SK-N-SH treated with all-trans-retinoic acid at 6 μM for 48 hours (cell line): ENCODE measurements at regions not wholly inside any gene's neighbourhood (a gene's known extent, or its start where the extent isn't known, plus 50 kb on each side); places are given as distances from the start of the nearest gene placed in this dataset.

ENCODE experiments used
- ATAC-seq: fragments of 200-7000 bp; cut with Tn5 transposase; 3 replicates; pipeline ENCODE4 v1.9.1; 2020; ENCODE audit warnings: mild to moderate bottlenecking, moderate library complexity
- ARNTL ChIP-seq: fragments of 450-650 bp; formaldehyde crosslinking; IDR thresholded peaks from 2 replicates; pipeline ENCODE4 v1.5.0; 2020; ENCODE audit warnings: low read depth, mild to moderate bottlenecking, moderate library complexity, borderline replicate concordance
- BACH2 ChIP-seq: fragments of 250-450 bp; sonication (Bioruptor Pico); IDR thresholded peaks from 2 replicates; pipeline ENCODE4 v1.9.0; 2021; ENCODE audit warnings: mild to moderate bottlenecking, borderline replicate concordance
- CREB5 ChIP-seq: fragments of 250-450 bp; sonication (Bioruptor Pico); IDR thresholded peaks from 2 replicates; pipeline ENCODE4 v1.5.1; 2020; ENCODE audit warnings: low read depth, mild to moderate bottlenecking, moderate library complexity
- CSDC2 ChIP-seq: fragments of 250-450 bp; sonication (Bioruptor Pico); IDR thresholded peaks from 2 replicates; pipeline ENCODE4 v1.5.0; 2020; ENCODE audit warnings: mild to moderate bottlenecking, moderate library complexity
- CSRNP3 ChIP-seq: fragments of 250-450 bp; sonication (Bioruptor Pico); IDR thresholded peaks from 2 replicates; pipeline ENCODE4 v1.5.1; 2021; ENCODE audit warnings: mild to moderate bottlenecking, moderate library complexity
- ESRRG ChIP-seq: fragments of 250-450 bp; sonication (Bioruptor Pico); IDR thresholded peaks from 2 replicates; pipeline ENCODE4 v1.6.1; 2021; ENCODE audit warnings: mild to moderate bottlenecking
- GLIS3 ChIP-seq: fragments of 250-450 bp; sonication (Bioruptor Pico); IDR thresholded peaks from 2 replicates; pipeline ENCODE4 v1.5.0; 2020; ENCODE audit warnings: mild to moderate bottlenecking, moderate library complexity
- ISL1 ChIP-seq: fragments of 250-450 bp; sonication (Bioruptor Pico); IDR thresholded peaks from 2 replicates; pipeline ENCODE4 v2.1.2; 2022; ENCODE audit warnings: mild to moderate bottlenecking, moderate library complexity
- OSR1 ChIP-seq: fragments of 250-450 bp; sonication (Bioruptor Pico); IDR thresholded peaks from 2 replicates; pipeline ENCODE4 v1.8.0; 2022; ENCODE audit warnings: moderate library complexity, mild to moderate bottlenecking, inconsistent platforms
- PPARA ChIP-seq: fragments of 250-450 bp; sonication (Bioruptor Pico); IDR thresholded peaks from 2 replicates; pipeline ENCODE4 v1.5.0; 2020; ENCODE audit warnings: mild to moderate bottlenecking, borderline replicate concordance
- RARB ChIP-seq: fragments of 250-450 bp; sonication (Bioruptor Pico); IDR thresholded peaks from 2 replicates; pipeline ENCODE4 v1.8.0; 2021; ENCODE audit warnings: mild to moderate bottlenecking, moderate library complexity
- SNAI2 ChIP-seq: fragments of 250-450 bp; sonication (Bioruptor Pico); IDR thresholded peaks from 2 replicates; pipeline ENCODE4 v1.5.0; 2020; ENCODE audit warnings: mild to moderate bottlenecking, moderate library complexity
- TCF4 ChIP-seq: fragments of 250-450 bp; sonication (Bioruptor Pico); IDR thresholded peaks from 2 replicates; pipeline ENCODE4 v1.8.0; 2021; ENCODE audit warnings: mild to moderate bottlenecking, moderate library complexity, borderline replicate concordance
- TOX ChIP-seq: fragments of 250-450 bp; sonication (Bioruptor Pico); IDR thresholded peaks from 2 replicates; pipeline ENCODE4 v1.8.0; 2021; ENCODE audit warnings: mild to moderate bottlenecking, moderate library complexity, borderline replicate concordance
- TSHZ2 ChIP-seq: fragments of 250-450 bp; sonication (Bioruptor Pico); IDR thresholded peaks from 2 replicates; pipeline ENCODE4 v1.5.0; 2020; ENCODE audit warnings: mild to moderate bottlenecking, moderate library complexity
- ZC3H10 ChIP-seq: fragments of 250-450 bp; sonication (Bioruptor Pico); IDR thresholded peaks from 2 replicates; pipeline ENCODE4 v1.5.1; 2021; ENCODE audit warnings: mild to moderate bottlenecking, moderate library complexity
- ZFP3 ChIP-seq: fragments of 250-450 bp; sonication (Bioruptor Pico); IDR thresholded peaks from 2 replicates; pipeline ENCODE4 v1.5.0; 2020; ENCODE audit warnings: mild to moderate bottlenecking, moderate library complexity
- ZFP30 ChIP-seq: fragments of 450-650 bp; formaldehyde crosslinking; IDR thresholded peaks from 2 replicates; pipeline ENCODE4 v1.5.0; 2022; ENCODE audit warnings: mild to moderate bottlenecking, moderate library complexity
- ZNF565 ChIP-seq: fragments of 450-650 bp; formaldehyde crosslinking; conservative IDR thresholded peaks from 2 replicates; pipeline ENCODE4 v1.5.0; 2020; ENCODE audit warnings: low read depth, mild to moderate bottlenecking, moderate library complexity
- ZNF70 ChIP-seq: fragments of 450-650 bp; formaldehyde crosslinking; IDR thresholded peaks from 2 replicates; pipeline ENCODE4 v1.5.0; 2020; ENCODE audit warnings: mild to moderate bottlenecking, moderate library complexity
- ZNF8 ChIP-seq: fragments of 450-650 bp; formaldehyde crosslinking; IDR thresholded peaks from 2 replicates; pipeline ENCODE4 v1.5.0; 2020; ENCODE audit warnings: mild to moderate bottlenecking, moderate library complexity
- TF ChIP-seq, protein P1 (sequence below): fragments of 250-450 bp; sonication (Bioruptor Pico); IDR thresholded peaks from 2 replicates; pipeline ENCODE4 v1.8.0; 2021; ENCODE audit warnings: low read depth, mild to moderate bottlenecking, moderate library complexity, borderline replicate concordance
- TF ChIP-seq, protein P2 (sequence below): fragments of 250-450 bp; sonication (Bioruptor Pico); IDR thresholded peaks from 2 replicates; pipeline ENCODE4 v1.8.0; 2020; ENCODE audit warnings: mild to moderate bottlenecking, moderate library complexity, borderline replicate concordance

DNA sequence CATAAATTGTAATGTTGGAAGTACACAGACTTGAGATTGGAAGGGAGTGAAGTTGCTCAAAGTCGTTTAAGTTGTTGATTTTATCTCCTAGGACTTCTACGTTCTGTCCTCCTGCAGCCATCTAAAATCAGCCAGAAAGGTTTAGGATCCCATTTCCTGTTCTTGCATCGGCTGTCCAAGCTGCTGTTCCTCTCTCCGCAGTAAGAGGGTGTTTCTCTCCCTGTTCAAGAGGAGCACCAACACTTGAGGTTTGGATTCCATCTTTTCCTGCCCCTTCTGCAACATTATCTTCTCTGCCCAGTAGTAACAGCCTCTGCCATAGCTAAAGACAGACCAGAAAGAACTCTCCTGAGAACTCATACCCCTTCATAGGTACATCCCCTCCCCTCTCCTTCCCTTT lies 373.4 kb downstream of the GADD45G start:
- TF ChIP-seq RARB (CRISPR knock-in tag) (no peak), CSDC2 (no peak), ZNF8 (CRISPR knock-in tag) (no peak), TOX (CRISPR knock-in tag) (no peak), ZFP30 (no peak), TSHZ2 (CRISPR knock-in tag) (no peak), OSR1 (CRISPR knock-in tag) (no peak), PPARA (CRISPR knock-in tag) (no peak), TCF4 (CRISPR knock-in tag) (no peak), ISL1 (CRISPR knock-in tag) (no peak), CSRNP3 (CRISPR knock-in tag) (no peak), ZC3H10 (CRISPR knock-in tag) (no peak), ESRRG (no peak), ZNF70 (CRISPR knock-in tag) (no peak), CREB5 (CRISPR knock-in tag) (no peak), ARNTL (CRISPR knock-in tag) (no peak), ZNF565 (CRISPR knock-in tag) (no peak), BACH2 (CRISPR knock-in tag) (no peak)
- TF ChIP-seq, protein P1, sequence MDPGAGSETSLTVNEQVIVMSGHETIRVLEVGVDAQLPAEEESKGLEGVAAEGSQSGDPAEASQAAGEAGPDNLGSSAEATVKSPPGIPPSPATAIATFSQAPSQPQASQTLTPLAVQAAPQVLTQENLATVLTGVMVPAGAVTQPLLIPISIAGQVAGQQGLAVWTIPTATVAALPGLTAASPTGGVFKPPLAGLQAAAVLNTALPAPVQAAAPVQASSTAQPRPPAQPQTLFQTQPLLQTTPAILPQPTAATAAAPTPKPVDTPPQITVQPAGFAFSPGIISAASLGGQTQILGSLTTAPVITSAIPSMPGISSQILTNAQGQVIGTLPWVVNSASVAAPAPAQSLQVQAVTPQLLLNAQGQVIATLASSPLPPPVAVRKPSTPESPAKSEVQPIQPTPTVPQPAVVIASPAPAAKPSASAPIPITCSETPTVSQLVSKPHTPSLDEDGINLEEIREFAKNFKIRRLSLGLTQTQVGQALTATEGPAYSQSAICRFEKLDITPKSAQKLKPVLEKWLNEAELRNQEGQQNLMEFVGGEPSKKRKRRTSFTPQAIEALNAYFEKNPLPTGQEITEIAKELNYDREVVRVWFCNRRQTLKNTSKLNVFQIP (CRISPR knock-in tag) = no peak
- TF ChIP-seq, protein P2, sequence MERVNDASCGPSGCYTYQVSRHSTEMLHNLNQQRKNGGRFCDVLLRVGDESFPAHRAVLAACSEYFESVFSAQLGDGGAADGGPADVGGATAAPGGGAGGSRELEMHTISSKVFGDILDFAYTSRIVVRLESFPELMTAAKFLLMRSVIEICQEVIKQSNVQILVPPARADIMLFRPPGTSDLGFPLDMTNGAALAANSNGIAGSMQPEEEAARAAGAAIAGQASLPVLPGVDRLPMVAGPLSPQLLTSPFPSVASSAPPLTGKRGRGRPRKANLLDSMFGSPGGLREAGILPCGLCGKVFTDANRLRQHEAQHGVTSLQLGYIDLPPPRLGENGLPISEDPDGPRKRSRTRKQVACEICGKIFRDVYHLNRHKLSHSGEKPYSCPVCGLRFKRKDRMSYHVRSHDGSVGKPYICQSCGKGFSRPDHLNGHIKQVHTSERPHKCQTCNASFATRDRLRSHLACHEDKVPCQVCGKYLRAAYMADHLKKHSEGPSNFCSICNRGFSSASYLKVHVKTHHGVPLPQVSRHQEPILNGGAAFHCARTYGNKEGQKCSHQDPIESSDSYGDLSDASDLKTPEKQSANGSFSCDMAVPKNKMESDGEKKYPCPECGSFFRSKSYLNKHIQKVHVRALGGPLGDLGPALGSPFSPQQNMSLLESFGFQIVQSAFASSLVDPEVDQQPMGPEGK = no peak
- ATAC-seq = no peak

GRCh38 chr9:89980600-89980999 lies 375.8 kb downstream of the GADD45G start:
- no peak for TF ChIP-seq ZFP3 (CRISPR knock-in tag)
- TF ChIP-seq OSR1 (CRISPR knock-in tag) = no peak
- no peak for TF ChIP-seq ZNF8 (CRISPR knock-in tag)
- no peak for TF ChIP-seq ZNF70 (CRISPR knock-in tag)
- no peak for TF ChIP-seq ZC3H10 (CRISPR knock-in tag)
- TF ChIP-seq CSRNP3 (CRISPR knock-in tag) = no peak
- no peak for TF ChIP-seq GLIS3
- no peak for TF ChIP-seq SNAI2 (CRISPR knock-in tag)
- no peak for TF ChIP-seq RARB (CRISPR knock-in tag)
- ATAC-seq = no peak
